ENCODE measurements at regions not wholly inside any gene's neighbourhood (a gene's known extent, or its start where the extent isn't known, plus 50 kb on each side); places are given as distances from the start of the nearest gene placed in this dataset.

DNA sequence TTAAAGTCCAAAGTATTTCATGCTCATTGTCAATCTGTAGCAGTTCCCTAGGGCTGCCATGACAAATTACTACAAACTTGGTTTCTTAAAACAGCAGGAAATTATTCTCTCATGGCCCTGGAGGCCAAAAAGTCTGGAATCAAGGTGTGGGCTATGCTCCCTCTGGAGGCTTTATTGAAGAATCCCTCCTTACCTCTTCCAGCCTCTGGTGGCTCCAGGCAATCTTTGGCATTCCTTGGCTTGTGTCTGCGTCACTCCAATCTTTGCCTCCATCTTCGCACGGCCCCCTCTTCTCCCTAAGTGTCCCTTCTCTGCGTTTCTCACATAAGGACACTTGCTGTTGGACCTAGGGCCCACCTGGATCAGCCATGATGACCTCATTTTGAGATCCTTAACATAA, 170.4 kb downstream of the SMIM20 start:
- no peak overlapping the region for H3K4me3 ChIP-seq (ENCODE audit: low read depth, low read length)
- TF ChIP-seq, protein P1, sequence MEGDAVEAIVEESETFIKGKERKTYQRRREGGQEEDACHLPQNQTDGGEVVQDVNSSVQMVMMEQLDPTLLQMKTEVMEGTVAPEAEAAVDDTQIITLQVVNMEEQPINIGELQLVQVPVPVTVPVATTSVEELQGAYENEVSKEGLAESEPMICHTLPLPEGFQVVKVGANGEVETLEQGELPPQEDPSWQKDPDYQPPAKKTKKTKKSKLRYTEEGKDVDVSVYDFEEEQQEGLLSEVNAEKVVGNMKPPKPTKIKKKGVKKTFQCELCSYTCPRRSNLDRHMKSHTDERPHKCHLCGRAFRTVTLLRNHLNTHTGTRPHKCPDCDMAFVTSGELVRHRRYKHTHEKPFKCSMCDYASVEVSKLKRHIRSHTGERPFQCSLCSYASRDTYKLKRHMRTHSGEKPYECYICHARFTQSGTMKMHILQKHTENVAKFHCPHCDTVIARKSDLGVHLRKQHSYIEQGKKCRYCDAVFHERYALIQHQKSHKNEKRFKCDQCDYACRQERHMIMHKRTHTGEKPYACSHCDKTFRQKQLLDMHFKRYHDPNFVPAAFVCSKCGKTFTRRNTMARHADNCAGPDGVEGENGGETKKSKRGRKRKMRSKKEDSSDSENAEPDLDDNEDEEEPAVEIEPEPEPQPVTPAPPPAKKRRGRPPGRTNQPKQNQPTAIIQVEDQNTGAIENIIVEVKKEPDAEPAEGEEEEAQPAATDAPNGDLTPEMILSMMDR (conservative IDR thresholded peaks at IDR 0.05; ENCODE audit: low read depth, low read length): peak; percentile 13
- DNase-seq (ENCODE audit: low read depth): no peak

DNA sequence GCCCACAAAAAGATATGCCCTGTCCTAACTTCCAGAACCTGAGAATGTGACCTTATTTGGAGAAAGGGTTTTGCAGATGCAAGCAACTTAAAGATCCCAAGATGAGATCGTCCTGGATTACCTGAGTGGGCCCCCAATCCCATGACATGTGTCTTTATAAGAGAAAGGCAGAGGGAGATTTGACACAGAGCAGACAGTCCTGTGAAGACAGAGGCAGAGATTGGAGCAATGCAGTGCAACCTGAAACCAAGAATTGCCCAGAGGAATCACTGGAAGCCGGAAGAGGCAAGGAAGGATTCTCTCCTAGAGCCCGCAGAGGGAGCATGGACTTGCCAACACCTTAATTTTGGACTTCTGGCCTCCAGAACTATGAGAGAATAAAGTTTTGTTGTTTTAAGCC, 171.5 kb downstream of the SMIM20 start:
- no peak overlapping the region for H3K4me3 ChIP-seq (ENCODE audit: low read depth, low read length)
- TF ChIP-seq, protein P1 (conservative IDR thresholded peaks at IDR 0.05; ENCODE audit: low read depth, low read length): no peak
- no peak for DNase-seq (ENCODE audit: low read depth)

DNA sequence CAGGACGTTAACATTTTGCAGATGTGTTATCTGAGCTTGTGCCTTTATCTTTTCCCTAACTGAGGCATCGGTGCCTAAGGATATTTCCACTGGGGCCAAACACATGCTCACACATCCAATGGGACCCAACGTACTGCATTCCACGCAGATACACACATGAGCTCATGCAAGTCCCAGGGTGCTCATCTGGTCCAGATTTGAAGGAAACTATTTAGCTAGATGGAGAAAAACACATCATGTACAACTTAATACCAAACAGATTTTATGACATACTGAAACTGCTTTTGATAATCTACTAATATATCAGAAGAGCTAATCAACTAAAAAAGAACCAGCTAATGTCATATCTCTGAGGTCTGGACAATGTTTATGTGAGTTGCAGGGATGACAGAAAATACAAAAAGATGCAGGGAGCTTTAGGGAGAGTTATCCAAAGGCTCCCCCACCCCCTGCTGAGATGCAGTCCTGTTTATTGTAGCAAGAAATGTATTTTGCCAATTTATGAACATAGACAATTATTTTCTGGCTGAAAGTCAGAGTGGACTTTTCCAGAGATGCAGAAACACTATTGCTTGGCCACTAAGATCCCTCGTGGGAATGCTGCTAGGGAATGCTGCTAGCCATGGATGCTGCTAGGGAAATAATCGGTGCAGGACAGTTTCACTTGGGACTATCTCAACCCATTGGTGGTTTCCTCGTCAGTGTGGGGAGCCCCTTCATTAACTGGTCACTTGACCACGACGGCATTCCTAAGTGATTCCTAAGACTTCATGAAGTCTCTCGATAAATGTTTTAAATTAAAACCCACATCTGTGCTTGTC, 172.8 kb downstream of the SMIM20 start:
- no peak for DNase-seq (ENCODE audit: low read depth)
- no peak overlapping the region for H3K4me3 ChIP-seq (ENCODE audit: low read depth, low read length)
- TF ChIP-seq, protein P1 (conservative IDR thresholded peaks at IDR 0.05; ENCODE audit: low read depth, low read length): no peak

DNA sequence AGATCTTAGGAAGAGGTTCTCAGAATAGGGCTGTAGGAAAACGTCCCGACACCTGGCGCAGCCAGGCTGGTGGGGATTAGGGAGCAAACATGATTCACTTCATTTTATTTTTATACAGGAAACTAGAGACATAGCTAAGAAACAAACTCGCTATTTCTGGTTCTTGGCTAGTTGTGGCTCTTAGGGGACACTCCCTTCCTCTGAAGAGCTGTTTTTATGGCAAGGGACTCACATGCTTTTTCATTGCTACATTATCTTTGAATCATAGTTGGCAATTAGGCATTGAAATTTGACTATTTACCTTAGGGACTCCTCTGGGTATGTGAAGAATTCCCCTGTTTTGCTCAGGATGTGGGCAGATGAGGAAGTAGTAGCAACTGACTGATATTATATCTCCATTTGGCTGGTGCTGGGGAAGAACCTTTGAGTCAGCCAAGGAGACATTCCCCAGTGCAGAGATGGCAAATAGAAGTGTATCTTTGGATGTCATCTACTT, 174.5 kb downstream of the SMIM20 start:
- no peak overlapping the region for H3K4me3 ChIP-seq (ENCODE audit: low read depth, low read length)
- TF ChIP-seq, protein P1 (conservative IDR thresholded peaks at IDR 0.05; ENCODE audit: low read depth, low read length): no peak
- peak; percentile 65 for DNase-seq (ENCODE audit: low read depth)

DNA sequence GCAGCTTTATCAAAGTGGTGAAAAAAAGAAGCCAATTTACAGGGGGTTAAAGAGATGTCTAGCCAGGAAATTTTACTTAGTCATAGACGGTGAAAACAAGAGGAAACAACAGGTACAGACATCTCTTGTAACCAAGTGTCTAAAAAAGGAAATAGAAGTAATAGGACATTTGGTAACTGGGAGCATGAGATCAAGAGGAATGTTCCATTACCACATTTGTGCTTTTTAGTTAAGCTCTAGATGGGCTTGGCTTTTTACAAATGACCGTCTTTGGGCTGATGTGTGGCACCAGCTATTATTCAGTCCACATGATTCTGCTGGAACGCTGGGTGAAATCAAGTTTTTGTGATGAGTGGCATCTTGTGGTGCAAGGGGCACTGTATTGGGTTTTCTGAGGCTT, 179.5 kb downstream of the SMIM20 start:
- TF ChIP-seq, protein P1 (conservative IDR thresholded peaks at IDR 0.05; ENCODE audit: low read depth, low read length): no peak
- DNase-seq (ENCODE audit: low read depth): no peak

DNA sequence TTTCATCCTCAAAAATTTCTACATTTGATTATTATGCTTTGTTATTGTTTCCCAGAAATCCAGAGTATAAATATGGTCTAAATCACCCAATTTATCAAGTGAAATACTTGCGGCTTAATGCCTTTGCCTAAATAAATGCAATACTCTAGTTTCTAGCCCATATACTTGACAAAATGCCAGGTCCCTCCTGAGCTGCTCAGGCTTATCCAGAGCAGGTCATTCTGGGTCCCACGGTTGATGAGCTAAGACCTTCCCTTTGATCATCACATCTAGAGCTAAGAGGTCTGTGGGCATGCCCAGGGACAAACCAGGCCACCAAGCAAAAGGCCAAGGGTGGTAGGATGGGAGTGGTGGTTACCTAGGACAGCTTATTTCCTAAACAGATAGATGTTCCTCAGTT, 180.1 kb downstream of the SMIM20 start:
- H3K4me3 ChIP-seq (ENCODE audit: low read depth, low read length): no peak overlapping the region
- DNase-seq (ENCODE audit: low read depth): no peak

More for the DNA sequence above, 179.5 kb downstream of the SMIM20 start:
- H3K4me3 ChIP-seq (ENCODE audit: low read depth, low read length): no peak overlapping the region

More for the DNA sequence above, 180.1 kb downstream of the SMIM20 start:
- TF ChIP-seq, protein P1 (conservative IDR thresholded peaks at IDR 0.05; ENCODE audit: low read depth, low read length): no peak

All from choroid plexus epithelial cell (primary cell).